Fibroblast of gingiva (primary cell): ENCODE measurements at regions not wholly inside any gene's neighbourhood (a gene's known extent, or its start where the extent isn't known, plus 50 kb on each side); places are given as distances from the start of the nearest gene placed in this dataset.
"Not testable (repeated sequence)": the region's sequence is repeated elsewhere in the genome, so short reads cannot be mapped to it uniquely, and the experiment has no call there.

Experiments used
- DNase-seq: peaks from one replicate; pipeline ENCODE4 v3.0.0-alpha.2; 2011; ENCODE audit warnings: low read depth

DNA sequence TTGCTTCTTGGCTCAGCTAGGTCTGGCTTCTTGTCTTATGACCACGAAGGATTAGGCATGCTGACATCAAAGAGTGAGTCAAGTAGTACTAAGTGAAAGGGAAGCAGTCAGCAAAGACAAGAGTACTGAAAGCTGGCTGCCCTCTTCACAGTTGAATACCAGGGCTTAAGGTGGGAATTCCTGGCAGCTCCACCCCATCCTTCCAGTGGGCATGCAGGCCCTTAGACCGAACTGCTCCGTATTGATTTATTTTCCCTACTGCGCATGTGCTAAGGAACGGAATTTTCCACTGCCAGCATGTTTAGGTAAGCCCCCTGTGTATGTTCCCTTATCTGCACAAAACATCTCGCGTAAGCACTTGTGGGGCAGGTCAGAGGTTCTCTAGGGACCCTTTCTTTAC is 2320.1 kb downstream of the ARAP2 start:
- DNase-seq: peak; percentile 1

DNA sequence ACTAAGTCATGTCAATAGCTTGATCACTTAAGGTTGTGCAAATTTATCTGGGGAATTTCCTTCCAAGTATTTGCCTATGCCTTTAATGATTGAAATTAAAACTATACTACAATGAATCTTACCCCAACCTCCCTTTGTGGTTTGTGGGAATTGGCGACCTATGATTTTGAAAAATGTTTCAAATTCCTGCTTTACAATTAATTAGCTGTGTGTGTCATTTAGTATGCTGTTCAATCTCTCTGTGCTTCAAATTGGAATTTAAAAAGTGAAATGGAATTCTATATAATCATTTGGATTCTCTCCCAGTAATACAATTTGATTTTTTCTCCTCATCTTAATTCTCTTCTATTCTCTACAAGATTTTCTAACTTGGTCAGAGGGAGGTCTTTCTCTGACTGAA is 2319.5 kb downstream of the ARAP2 start:
- no peak for DNase-seq

DNA sequence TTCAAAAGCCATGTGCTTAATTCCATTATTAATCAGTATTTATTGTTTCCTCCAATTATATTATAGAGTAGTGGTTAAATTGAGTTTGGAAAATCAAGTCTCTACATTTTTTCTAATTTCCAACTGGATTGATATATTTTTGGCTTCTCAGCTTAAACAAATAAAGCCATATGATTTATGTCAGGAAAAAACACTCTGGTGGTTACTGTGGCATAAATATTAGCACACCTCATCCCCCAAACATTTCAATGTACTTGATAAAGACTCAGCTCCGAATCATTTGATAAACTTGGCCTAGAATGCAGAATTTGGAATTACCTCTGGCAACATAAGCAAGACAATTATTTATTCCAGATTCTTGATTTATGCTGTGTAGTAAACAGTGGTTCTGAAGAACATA is 2313.8 kb downstream of the ARAP2 start:
- no peak for DNase-seq

DNA sequence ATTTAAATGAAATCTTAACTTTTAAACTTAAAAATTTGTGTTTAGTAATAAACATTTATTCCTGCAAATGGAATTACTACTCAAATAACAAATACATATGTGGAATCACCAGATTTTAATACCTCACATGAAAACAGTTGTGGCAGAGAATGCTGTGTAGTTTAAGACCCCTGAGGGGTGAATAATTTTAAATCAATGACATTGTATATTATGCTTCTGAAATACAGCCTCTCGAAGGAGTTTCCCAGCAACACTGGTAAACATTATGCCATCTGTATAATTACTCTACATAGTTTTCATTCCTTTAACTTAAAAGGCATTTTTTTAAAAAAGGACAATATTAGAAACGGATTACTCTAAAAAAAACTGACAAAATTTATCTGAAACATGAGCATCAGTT is 2313.3 kb downstream of the ARAP2 start:
- no peak for DNase-seq

DNA sequence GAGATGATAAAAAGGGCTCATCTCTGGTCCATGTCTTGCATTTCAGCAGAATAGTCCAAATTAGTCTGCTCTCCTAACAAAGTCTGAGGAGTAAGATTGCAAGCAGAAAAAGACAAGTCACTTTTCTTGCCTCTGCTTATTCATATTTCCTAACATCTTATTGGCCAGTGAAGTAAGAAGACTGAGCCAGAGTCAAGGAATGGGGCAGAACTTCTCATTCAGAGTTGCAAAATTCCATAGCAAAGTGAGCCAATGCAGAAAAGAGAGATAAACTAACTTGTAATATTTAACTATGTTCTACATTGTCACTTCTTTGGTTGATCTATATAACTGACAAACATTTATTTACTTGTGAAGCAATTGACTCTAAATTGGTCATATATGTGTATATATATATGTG is 2304.0 kb downstream of the ARAP2 start:
- DNase-seq: peak; percentile 13

DNA sequence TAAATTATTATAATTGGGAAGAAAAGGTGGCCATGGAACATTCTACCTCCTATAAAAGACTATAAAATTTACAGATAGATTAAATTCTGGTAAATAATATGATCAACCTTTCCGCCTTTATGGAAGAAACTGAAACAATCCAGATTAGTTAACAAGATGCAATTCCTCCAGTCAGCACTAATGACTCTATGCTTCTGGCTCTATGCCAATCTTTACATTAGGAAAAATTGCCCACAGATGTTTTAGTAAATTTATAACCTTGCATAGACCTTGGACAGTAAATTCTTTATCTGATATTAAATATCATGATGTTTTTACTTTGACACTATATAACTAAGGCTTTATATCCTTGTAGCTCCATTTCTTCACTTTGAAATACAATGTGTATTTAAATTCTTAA is 2302.5 kb downstream of the ARAP2 start:
- no peak for DNase-seq

DNA sequence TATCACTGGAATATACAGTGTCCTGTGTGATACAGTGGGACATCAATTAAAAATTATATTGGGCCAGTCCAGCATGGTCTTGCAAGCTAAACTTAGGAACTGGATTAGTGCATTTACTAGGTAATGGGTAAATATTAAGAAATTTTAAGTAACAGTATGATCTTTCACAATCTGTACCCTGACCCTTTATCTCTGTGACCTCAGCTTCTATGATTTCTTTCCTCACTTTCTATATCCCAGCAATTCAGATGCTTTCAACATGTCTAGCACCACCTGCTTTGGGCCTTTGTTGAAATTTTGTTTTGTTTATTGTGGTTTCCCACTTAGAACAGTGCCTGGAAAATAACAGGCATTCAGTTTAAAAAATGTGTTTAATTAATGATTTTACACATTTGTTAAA is 2295.4 kb downstream of the ARAP2 start:
- DNase-seq: no peak

DNA sequence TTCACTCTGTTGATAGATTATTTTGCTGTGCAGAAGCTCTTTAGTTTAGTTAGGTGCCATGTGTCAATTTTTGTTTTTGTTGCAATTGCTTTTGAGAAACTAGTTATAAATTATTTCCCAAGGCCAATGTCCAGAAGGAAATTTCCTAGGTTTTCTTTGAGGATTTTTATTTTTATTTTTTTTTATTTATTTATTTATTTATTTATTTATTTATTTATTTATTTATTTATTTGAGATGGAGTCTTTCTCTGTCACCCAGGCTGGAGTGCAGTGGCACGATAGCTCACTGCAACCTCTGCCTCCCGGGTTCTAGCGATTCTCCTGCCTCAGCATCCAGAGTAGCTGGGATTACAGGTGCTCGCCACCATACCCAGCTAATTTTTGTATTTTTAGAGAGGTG is 2290.5 kb downstream of the ARAP2 start:
- not testable (repeated sequence) for DNase-seq

DNA sequence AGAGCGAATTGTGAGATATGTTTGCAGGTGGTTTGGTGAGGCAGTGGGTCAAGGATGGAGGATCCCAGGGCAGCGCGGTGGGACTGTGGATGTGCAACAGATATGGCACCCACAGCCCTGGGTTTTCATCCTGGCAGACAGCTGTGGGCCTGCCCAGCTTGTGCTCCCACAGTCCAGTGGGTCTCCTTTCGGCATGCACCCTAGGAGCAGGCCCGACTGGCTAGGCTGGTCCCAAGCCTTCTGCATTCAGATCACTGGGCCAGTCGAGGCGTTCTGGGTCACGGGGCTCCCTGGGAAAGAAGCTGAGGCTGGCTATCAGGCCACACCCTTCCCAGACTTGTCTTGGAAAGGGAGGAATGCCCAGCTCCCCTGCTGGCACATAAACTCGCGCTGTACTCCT is 2289.6 kb downstream of the ARAP2 start:
- DNase-seq: no peak

DNA sequence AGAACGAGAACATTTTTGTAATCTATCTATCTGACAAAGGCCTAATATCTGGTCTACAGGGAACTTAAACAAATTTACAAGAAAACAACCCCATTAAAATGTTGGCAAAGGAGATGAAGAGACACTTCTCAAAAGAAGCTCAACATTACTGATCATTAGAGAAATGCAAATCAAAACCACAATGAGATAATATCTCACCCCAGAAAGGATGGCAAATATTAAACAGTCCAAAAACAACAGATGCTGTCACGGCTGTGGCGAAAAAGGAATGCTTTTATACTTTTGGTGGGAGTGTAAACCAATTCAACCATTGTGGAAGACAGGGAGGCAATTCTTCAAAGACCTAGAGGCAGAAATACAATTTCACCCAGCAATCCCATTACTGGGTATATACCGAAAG is 2284.8 kb downstream of the ARAP2 start:
- DNase-seq: no peak

DNA sequence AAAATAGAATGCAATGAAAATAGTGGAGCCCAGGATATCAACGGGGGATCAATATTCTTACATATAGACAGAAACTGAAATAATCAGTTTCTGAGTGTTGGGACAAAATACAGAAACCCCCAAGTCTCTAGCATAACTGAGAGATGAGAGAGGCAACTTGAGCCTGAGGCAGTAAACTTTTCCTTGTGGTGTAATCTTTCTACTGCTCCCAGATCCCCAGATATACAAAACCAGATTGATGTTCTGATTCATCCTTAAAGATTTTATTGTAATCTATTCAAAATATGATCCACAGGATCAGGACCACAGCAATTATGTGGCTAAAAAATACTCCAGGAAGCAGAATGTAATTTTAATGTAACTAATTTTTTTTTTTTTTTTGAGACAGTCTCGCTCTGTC is 2282.6 kb downstream of the ARAP2 start:
- DNase-seq: no peak

DNA sequence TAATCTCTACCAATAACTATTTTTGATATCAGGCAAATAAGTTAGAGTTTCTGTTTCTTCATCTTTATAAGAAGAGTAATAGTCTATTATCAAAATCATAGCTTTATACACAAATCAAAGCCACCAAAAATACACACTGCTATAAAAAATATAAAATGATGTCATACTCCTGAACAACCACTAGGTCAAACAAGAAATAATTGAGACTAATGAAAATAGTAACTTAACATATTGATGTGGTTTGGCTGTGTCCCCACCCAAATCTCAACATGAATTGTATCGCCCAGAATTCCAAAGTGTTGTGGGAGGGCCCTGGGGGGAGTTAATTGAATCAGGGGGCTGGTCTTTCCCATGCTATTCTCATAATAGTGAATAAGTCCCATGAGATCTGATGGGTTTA is 2277.5 kb downstream of the ARAP2 start:
- no peak for DNase-seq

DNA sequence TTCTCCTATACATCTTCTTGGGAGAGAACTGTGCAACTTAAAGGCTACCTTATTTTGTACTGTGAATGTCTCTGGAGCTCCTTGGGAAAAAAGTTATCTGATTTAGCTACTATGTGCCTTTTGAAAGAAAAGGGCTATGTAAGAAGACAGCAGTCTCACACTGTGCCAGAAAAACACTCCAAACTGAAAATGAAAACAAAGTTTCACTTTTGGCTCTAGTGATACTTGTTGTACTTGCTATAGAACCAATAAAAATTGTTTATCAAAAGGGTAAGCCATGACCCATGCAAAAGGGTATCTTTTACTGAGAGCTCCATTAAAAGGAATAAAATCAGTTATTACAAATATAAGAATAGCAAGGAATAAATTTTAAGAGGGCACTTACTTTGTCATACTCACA is 2270.0 kb downstream of the ARAP2 start:
- no peak for DNase-seq

DNA sequence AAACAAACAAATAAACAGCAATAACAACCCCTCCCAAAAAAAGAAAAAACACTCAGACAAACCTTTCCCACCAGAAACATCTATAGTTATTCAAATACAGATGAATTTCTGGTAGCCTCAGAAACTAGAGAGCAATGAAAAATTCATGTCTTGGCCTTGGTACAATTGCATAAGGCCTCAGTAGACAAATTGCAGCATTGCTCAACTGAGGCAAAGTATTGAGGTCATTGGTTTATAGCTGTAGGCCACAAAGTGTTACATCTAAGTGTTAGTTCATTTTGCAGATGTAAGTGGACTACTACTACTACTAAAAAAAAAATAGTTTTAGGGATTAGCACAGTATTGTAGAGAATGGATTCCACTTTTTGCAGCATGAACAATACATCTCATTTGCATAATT is 2268.3 kb downstream of the ARAP2 start:
- peak; percentile 24 for DNase-seq

DNA sequence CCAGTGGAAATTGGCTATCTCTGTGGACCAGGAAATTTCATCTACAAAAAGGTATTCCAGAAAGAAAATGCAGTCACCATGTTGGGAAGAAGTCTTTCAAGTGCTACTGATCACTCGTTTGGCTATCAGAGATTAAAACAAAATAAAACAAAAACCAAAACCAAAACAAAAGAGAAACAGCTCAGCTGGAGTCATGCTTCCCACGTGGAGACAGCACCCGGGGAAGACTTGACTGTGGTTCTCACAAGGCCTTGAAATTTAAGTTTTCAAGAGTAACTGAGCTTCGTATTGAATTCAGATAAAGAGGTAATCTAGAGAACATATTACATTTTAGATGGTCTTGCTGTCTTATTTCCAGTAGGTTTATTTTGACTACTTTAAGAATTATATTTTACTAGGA is 2264.5 kb downstream of the ARAP2 start:
- DNase-seq: not testable (repeated sequence)

DNA sequence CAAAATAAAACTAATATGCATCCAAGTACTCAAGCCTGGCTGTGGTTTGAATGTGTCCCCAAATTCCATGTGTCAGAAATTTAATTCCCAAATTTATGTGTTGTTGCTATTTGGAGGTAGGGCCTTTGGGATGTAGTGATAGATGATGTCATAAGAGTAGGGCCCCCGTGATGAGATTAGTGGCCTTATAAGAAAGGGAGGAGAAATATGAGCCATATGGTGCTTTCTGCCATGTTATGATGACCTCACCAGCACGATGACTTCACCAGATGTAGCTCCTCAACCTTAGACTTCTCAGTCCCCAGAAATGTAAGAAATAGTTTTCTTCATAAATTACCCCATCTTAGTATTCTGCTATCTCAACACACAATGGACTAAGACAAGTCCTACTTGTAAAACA is 2264.0 kb downstream of the ARAP2 start:
- no peak for DNase-seq

DNA sequence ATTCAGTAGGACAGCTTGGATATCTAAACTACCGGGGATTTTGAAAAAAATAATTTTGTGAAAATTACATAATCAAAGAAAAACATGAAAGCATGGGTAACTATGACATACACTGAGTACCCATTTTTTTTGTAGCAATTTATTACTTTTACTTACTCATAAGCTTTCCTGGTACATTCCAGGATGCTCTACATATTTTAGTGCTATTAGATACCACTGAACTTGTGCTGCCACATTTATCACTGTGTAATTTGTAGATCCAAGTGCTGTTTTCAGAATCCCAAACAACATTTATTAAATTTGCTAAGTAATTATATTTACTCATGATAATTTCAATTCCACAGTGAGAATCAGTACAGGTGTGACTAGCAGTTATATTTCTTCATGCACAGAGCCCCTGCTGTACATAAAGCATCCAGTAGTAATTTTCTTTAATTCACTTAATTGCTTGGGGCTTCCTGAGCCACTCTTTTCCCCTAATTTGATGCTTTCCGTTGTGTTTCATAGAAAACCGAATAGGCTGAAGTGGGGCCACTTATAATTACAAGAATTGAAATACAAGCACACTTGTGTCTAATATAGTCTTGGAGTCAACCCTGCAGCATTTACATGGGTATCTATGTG is 2254.4 kb downstream of the ARAP2 start:
- DNase-seq: no peak

DNA sequence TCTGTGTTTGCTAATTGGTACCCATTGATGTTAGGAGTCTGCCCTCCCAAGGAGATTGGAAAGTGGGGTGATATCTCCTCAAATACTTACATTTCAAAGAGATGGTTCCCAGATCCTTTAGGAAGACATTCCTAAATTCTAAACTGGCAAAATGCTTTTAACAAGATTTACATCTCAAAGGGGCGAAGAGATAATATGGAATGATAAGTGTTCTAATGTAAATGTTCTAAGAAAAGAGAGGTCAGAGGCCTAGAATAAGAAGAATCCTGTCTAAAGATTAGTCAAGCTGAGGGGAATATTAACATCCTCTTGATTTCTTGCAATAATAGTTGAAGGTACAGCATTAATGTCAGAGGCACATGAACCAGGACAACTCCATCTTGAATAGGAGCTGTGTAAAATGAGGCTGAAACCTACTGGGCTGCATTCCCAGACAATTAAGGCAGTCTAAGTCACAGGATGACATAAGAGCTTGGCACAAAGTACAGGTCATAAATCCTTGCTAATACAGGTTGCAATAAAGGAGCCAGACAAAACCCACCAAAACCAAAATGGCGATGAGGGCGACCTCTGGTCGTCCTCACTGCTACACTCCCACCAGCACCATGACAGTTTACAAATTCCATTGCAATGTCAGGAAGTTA is 2248.1 kb downstream of the ARAP2 start:
- DNase-seq: no peak

DNA sequence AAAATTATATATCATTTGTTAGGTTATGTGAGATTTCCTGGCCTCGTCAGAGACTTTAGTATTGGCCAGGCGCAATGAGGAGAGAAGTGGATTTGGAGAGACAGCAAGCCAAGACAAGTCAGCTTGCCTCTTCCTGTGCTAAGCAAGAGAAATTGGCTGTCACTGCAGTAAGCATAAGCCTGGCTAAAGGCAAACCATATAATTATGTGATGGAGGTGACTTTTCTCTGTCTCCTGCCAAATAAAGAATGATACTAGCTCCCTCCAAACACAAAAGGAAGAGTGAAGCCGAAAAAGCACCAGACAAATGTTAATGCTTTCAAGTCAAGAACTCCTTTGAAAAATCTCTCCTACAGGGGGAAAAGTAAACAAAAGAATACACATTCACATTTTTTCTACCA is 2246.0 kb downstream of the ARAP2 start:
- no peak for DNase-seq

DNA sequence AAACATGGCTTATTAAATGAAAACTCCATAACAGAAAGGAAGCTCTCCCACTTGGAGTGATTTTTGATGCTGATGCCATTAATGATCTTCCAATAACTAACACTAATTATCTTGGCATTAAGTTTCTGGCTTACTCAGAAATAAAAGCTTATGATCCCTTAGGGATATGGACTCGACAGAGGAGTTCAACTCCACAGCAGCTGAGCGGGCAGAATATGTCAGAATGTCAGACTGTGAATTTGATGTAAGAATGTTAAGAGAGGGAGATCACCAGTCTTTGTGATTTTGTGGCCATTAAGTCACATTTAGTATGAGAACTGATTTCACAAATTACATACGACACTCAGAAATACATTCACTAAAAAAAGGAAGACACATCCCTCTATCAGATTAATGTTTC is 2244.0 kb downstream of the ARAP2 start:
- DNase-seq: no peak

DNA sequence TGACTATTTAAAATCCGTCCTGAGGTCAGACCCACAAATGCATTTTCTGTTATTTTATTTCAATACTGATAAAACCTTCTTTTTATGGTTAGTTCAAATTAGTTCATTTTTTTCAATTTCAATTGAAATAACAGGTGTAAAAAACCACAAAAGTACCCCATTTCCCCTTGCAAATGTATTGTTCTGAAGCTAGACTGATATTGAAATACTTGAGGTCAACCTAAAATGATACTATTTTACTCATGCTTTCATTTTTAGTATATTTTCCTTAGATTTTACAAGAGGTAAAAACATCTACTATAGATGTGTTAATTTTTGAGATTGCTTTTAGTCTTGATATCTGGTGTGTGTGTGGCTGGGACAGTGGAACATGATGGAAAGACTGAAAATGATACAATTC is 2237.8 kb downstream of the ARAP2 start:
- not testable (repeated sequence) for DNase-seq

DNA sequence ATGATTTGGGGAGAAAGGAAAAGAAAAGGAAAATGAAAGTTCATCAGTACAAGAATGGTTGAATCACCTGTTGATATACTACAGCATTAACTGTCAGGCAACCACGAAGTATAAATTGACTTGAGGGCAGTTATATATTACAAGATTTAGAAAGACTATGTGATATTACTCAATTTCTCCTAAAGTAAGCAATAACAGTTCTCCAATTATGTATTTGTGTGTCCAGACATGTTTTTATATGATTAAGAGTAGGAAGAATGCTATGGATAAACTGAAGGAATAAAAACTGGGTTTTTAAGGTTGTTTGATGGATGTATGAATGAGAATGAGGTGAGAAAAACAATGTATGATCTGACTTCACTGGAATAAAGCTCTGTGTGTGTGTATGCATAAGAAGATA is 2234.4 kb downstream of the ARAP2 start:
- DNase-seq: no peak

DNA sequence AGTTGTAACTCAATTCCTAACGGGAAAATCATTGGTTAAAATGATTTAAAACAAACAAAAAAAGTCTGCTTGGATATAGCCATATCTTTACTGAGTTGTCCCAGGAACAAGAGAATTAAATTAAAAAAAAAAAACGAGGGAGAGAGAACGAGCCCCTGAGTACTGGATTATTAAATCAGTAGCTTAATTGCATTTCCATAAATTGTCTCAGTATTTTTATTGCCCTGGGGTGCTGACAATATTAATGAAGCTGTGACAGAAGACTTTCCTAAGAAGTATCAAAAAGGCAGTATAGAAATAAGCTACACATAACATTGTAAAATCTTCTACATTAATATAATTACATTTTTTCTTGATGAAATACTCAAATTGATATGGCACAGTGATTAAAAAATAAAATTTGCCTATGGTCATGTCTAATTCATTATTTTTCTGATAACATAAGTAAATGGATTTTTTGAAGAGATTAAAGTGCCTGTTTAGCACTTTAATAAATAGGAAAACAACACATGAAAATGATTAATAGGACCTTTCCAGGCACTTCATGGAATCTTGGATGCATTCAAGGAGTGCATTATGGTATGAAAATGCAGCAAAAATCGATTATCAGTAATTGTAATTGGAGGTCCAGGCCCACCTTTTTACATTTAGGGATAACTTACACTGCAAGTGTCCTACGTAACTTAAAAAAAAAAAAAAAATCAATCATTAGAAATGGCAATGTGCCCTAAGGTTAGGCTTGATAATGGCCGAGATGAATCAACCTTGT is 2233.4 kb downstream of the ARAP2 start:
- DNase-seq: no peak

DNA sequence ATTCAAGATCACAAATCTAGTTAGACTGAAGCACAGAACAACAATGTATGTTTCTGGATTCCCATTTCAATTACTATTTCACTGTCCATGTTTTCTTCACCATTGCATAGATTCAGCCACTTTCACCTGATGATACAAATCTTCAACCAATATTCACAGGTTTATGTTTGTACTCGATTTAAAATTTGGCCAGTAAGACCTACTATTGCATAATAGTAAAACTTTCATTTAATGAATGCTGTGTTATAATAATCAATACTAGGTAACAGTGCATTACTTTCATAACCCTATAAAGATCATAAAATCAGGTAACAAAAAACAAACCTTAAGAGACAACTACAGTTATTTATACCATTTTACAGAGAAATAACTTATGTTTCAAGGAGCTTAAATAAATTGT is 2209.1 kb downstream of the ARAP2 start:
- no peak for DNase-seq
